HG03097 (cell line): ENCODE measurements at regions not wholly inside any gene's neighbourhood (a gene's known extent, or its start where the extent isn't known, plus 50 kb on each side); places are given as distances from the start of the nearest gene placed in this dataset.
"Not testable (repeated sequence)": the region's sequence is repeated elsewhere in the genome, so short reads cannot be mapped to it uniquely, and the experiment has no call there.

Experiments
- ATAC-seq: cut with Tn5 transposase; IDR thresholded peaks from one replicate; pipeline ENCODE4 v1.9.1; 2021; ENCODE audit not compliant: unreplicated experiment, low FRiP score

GRCh38 chr7:145812218-145812617 is 304.4 kb upstream of the CNTNAP2 start:
- ATAC-seq = no peak

- not testable (repeated sequence) for ATAC-seq
Observed at GRCh38 chr7:145805496-145805895, 311.1 kb upstream of the CNTNAP2 start.

- no peak for ATAC-seq
Observed at GRCh38 chr7:145797507-145797906, 319.1 kb upstream of the CNTNAP2 start.

- ATAC-seq = no peak
Observed at GRCh38 chr7:145795132-145795531, 321.5 kb upstream of the CNTNAP2 start.

- ATAC-seq = no peak
Observed at GRCh38 chr7:145784809-145785780, 331.5 kb upstream of the CNTNAP2 start.

- ATAC-seq = not testable (repeated sequence)
Observed at GRCh38 chr7:145781388-145781787, 335.2 kb upstream of the CNTNAP2 start.

GRCh38 chr7:145779140-145779539 is 337.5 kb upstream of the CNTNAP2 start:
- ATAC-seq = no peak

GRCh38 chr7:145774777-145775176 is 341.8 kb upstream of the CNTNAP2 start:
- no peak for ATAC-seq

- ATAC-seq = no peak
Observed at GRCh38 chr7:145753004-145753403, 363.6 kb upstream of the CNTNAP2 start.

- no peak for ATAC-seq
Observed at GRCh38 chr7:145737617-145738016, 379.0 kb upstream of the CNTNAP2 start.

- no peak for ATAC-seq
Observed at GRCh38 chr7:145735061-145735460, 381.5 kb upstream of the CNTNAP2 start.

- ATAC-seq = no peak
Observed at GRCh38 chr7:145732521-145732920, 384.1 kb upstream of the CNTNAP2 start.

- ATAC-seq = no peak
Observed at GRCh38 chr7:145729691-145730090, 386.9 kb upstream of the CNTNAP2 start.

GRCh38 chr7:145718129-145718528 is 398.5 kb upstream of the CNTNAP2 start:
- ATAC-seq = no peak

- no peak for ATAC-seq
Observed at GRCh38 chr7:145700488-145700887, 416.1 kb upstream of the CNTNAP2 start.

GRCh38 chr7:145698526-145699262 is 417.9 kb upstream of the CNTNAP2 start:
- no peak for ATAC-seq

- not testable (repeated sequence) for ATAC-seq
Observed at GRCh38 chr7:145697412-145698107, 419.0 kb upstream of the CNTNAP2 start.

GRCh38 chr7:145696071-145696470 is 420.5 kb upstream of the CNTNAP2 start:
- no peak for ATAC-seq

GRCh38 chr7:145692237-145692950 is 424.2 kb upstream of the CNTNAP2 start:
- ATAC-seq = no peak

GRCh38 chr7:145691377-145691914 is 425.2 kb upstream of the CNTNAP2 start:
- no peak for ATAC-seq
